Vagina (tissue), 2 donors: ENCODE measurements at regions not wholly inside any gene's neighbourhood (a gene's known extent, or its start where the extent isn't known, plus 50 kb on each side); places are given as distances from the start of the nearest gene placed in this dataset.

Source experiments
- DNase-seq, 2 donors: peaks; one replicate each; pipeline ENCODE4 v3.0.0-alpha.2; 2017; ENCODE audit errors: extremely low spot score in 2 of 2
- H3K27ac ChIP-seq: fragments of 200-600 bp; sonication (generic); one replicate; pipeline ENCODE4 v1.5.1; 2019
- H3K27me3 ChIP-seq: fragments of 200-600 bp; sonication (generic); one replicate; pipeline ENCODE4 v1.5.1; 2019
- H3K36me3 ChIP-seq, 2 donors: fragments of 200-600 bp; sonication (generic); one replicate each; pipeline ENCODE4 v1.5.1; 2017 to 2019
- H3K4me1 ChIP-seq: fragments of 200-600 bp; sonication (generic); one replicate; pipeline ENCODE4 v1.5.1; 2019
- H3K4me3 ChIP-seq, 2 donors: fragments of 200-600 bp; sonication (generic); 1 replicate in 1 of 2; 2 replicates in 1 of 2; pipeline ENCODE4 v1.5.1; 2016 to 2019
- H3K9me3 ChIP-seq: fragments of 200-600 bp; sonication (generic); one replicate; pipeline ENCODE4 v1.5.1; 2019
- POLR2A ChIP-seq, 2 donors: fragments of 450-650 bp; IDR thresholded peaks; one replicate each; pipeline ENCODE4 v1.6.1; 2017; ENCODE audit warnings: antibody characterized with exemption in 2 of 2, mild to moderate bottlenecking in 2 of 2, moderate library complexity in 2 of 2
- POLR2AphosphoS5 ChIP-seq, 2 donors: sonication (generic); formaldehyde crosslinking; IDR thresholded peaks; one replicate each; pipeline ENCODE4 v1.9.0; 2017; ENCODE audit warnings: antibody characterized with exemption in 2 of 2, mild to moderate bottlenecking in 2 of 2, low read depth in 1 of 2; ENCODE audit not compliant: insufficient read depth in 1 of 2
- intact Hi-C: fragments of 100-400 bp; cut with DNase I; formaldehyde crosslinking; loops from one replicate; pipeline ENCODE4 v1.15.1; 2023
- TF ChIP-seq, protein P1 (sequence below), 3 experiments: fragments of 450-650 bp in 2 of 3; fragments of 200-600 bp in 1 of 3; sonication (generic) in 1 of 3; IDR thresholded peaks; one replicate each; pipeline ENCODE4 v1.5.1; 2017 to 2019; ENCODE audit warnings: antibody characterized with exemption in 3 of 3, mild to moderate bottlenecking in 2 of 3, moderate library complexity in 2 of 3

DNA sequence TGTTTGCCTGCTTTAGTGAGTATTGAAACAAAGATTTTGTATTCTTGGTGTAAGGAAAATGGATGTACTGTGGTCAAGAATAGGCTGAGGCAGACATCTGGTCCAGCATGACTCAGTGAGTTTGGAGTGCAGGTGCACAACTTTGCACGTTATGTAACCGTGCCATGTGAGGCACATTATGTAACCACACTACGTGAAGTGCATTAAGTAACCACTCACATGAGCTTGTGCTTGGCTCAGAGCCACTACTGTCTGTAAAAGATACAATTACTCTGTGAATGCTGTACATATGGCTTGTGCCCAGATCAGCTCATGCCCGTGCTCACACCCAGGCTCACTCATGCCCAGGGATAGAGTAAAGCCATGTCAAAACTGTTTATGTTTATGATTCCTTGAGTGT is 216.8 kb downstream of the CTH start:
- intact Hi-C loops = no loop called here
- Histone ChIP-seq H3K27ac (no peak overlapping the region), H3K27me3 (no peaks in the 10 kb centered on the region), H3K4me1 (no peaks in the 10 kb centered on the region), H3K9me3 (no peaks in the 10 kb centered on the region), H3K4me3 (no peak overlapping the region), H3K36me3 (no peaks in the 10 kb centered on the region)
- no peak for DNase-seq
- no peak for TF ChIP-seq POLR2AphosphoS5 (IDR thresholded peaks at IDR 0.05; ENCODE audit: insufficient read depth in 1 of 2, low read depth in 1 of 2)
- TF ChIP-seq, protein P1, sequence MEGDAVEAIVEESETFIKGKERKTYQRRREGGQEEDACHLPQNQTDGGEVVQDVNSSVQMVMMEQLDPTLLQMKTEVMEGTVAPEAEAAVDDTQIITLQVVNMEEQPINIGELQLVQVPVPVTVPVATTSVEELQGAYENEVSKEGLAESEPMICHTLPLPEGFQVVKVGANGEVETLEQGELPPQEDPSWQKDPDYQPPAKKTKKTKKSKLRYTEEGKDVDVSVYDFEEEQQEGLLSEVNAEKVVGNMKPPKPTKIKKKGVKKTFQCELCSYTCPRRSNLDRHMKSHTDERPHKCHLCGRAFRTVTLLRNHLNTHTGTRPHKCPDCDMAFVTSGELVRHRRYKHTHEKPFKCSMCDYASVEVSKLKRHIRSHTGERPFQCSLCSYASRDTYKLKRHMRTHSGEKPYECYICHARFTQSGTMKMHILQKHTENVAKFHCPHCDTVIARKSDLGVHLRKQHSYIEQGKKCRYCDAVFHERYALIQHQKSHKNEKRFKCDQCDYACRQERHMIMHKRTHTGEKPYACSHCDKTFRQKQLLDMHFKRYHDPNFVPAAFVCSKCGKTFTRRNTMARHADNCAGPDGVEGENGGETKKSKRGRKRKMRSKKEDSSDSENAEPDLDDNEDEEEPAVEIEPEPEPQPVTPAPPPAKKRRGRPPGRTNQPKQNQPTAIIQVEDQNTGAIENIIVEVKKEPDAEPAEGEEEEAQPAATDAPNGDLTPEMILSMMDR (IDR thresholded peaks at IDR 0.05) = no peak
- no peak for TF ChIP-seq POLR2A (IDR thresholded peaks at IDR 0.05)

DNA sequence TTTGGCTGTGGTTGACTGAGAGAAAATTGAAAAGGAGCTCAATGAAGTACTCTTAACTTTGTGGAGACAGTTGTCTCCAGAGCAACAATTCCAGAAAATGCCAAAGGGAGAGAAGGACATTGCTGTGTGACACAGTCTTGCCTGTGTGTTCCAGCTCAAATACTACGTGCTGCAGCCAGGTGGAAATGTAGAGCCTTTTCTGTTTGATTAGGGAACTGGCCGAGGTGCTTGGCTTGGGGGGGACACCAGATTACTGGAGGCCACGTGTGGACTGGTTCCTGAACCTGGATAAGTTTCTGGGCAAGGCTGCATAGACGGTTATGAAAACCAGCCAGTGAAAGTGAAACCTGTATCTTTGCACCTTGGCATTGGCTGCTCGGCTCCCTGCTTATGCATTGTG is 217.9 kb downstream of the CTH start:
- no peaks in the 10 kb centered on the region for H3K27me3 ChIP-seq
- H3K9me3 ChIP-seq = no peaks in the 10 kb centered on the region
- H3K27ac ChIP-seq = no peak overlapping the region
- H3K4me3 ChIP-seq = no peak overlapping the region
- no peaks in the 10 kb centered on the region for H3K36me3 ChIP-seq
- H3K4me1 ChIP-seq = no peaks in the 10 kb centered on the region
- no peak for DNase-seq
- intact Hi-C loops = no loop called here
- no peak for TF ChIP-seq POLR2AphosphoS5 (IDR thresholded peaks at IDR 0.05; ENCODE audit: insufficient read depth in 1 of 2, low read depth in 1 of 2)

DNA sequence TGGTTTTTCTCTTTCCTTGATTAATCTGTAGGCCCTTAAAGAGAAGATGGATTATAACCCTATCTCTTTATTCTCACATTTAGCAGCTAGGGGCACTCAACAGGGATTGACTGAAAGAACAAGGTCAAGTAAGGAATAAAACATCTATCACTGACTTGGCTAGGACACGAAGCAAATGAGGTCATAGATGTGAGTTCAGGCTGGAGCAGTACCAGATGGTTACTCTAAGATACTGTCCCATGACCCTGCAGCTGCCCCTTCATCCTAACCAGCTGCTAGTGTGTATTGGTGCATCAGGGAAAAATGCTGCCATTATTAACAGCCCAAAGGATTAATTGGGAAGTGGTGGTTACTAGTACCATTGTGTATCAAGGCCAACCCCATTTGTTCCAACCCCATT is 221.9 kb downstream of the CTH start:
- H3K4me3 ChIP-seq = no peak overlapping the region
- TF ChIP-seq POLR2AphosphoS5 (IDR thresholded peaks at IDR 0.05; ENCODE audit: insufficient read depth in 1 of 2, low read depth in 1 of 2) = no peak
- TF ChIP-seq, protein P1 (IDR thresholded peaks at IDR 0.05) = no peak
- no peak for TF ChIP-seq POLR2A (IDR thresholded peaks at IDR 0.05)
- H3K9me3 ChIP-seq = no peaks in the 10 kb centered on the region
- intact Hi-C loops = no loop called here
- H3K27me3 ChIP-seq = no peaks in the 10 kb centered on the region
- no peaks in the 10 kb centered on the region for H3K4me1 ChIP-seq
- no peak overlapping the region for H3K27ac ChIP-seq
- no peaks in the 10 kb centered on the region for H3K36me3 ChIP-seq
- DNase-seq = no peak

DNA sequence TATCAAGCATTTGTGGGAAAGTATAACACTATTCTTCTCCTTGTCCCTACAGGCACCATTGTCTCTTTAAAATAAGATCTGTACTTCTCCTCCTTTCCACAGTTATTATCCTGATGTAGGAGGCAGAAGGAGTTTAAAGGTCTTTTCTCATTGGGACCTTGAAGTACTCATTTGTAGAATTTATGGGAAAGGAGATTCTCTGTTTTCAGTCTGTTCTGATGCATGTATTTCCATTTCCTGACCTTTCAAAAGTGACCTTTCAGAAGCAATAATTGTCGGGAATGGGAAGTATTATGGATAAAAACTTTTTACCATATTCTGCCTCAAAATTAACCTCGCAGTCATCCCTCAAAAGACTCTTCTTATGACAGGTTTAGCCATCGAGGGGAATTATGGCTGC is 224.8 kb downstream of the CTH start:
- Histone ChIP-seq H3K9me3 (no peaks in the 10 kb centered on the region), H3K27me3 (no peaks in the 10 kb centered on the region), H3K4me3 (no peak overlapping the region), H3K4me1 (no peaks in the 10 kb centered on the region), H3K36me3 (no peaks in the 10 kb centered on the region), H3K27ac (no peak overlapping the region)
- intact Hi-C loops = no loop called here
- TF ChIP-seq POLR2AphosphoS5 (IDR thresholded peaks at IDR 0.05; ENCODE audit: insufficient read depth in 1 of 2, low read depth in 1 of 2) = no peak
- no peak for DNase-seq

DNA sequence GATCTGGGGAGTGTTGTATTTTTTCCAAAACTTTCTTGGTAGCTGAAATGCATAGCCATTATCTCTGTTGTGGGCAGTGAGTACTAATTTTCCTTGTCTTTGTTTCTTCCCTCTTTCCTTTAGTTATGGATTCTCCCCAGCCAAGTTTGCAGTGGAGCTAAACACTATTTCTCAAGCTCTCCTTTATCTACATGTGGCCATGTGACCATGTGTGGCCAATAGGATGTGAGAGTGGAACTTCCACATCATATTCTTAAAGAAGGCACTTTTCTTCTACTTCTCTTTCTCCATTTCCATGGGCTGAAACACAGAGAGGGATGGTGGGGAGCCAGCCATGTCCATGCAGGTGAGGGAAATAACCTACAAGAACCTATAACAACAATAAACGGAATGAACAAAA is 230.8 kb downstream of the CTH start:
- intact Hi-C loops = no loop called here

DNA sequence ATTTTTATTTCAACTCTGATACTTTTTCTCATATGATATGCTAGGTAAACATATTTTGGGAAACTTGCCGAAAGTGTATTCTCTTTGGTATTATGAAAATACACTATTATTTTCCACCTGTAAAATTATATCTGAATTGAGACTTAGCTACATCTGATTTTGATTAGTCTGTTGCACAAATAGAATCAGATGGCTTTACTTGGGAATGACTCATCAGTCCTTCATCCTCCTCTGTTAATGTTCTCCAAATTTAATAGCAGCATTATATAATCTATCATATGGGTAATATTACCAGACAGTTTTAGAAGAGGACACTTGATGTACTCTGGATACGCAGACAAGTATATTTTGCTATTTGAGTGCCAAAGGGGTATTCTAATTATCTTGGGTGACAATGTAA is 245.3 kb downstream of the CTH start:
- no peak for DNase-seq
- H3K27ac ChIP-seq = no peak overlapping the region
- H3K27me3 ChIP-seq = no peaks in the 10 kb centered on the region
- H3K4me3 ChIP-seq = no peak overlapping the region
- intact Hi-C loops = no loop called here
- no peaks in the 10 kb centered on the region for H3K9me3 ChIP-seq
- H3K4me1 ChIP-seq = no peaks in the 10 kb centered on the region
- no peaks in the 10 kb centered on the region for H3K36me3 ChIP-seq
- no peak for TF ChIP-seq POLR2A (IDR thresholded peaks at IDR 0.05)
- TF ChIP-seq, protein P1 (IDR thresholded peaks at IDR 0.05) = no peak
- TF ChIP-seq POLR2AphosphoS5 (IDR thresholded peaks at IDR 0.05; ENCODE audit: insufficient read depth in 1 of 2, low read depth in 1 of 2) = no peak

More for the DNA sequence above, 230.8 kb downstream of the CTH start:
- Histone ChIP-seq H3K27ac (no peak overlapping the region), H3K4me3 (no peak overlapping the region), H3K36me3 (no peaks in the 10 kb centered on the region), H3K27me3 (no peaks in the 10 kb centered on the region), H3K9me3 (no peaks in the 10 kb centered on the region), H3K4me1 (no peaks in the 10 kb centered on the region)
- TF ChIP-seq POLR2A (IDR thresholded peaks at IDR 0.05) (no peak), POLR2AphosphoS5 (IDR thresholded peaks at IDR 0.05; ENCODE audit: insufficient read depth in 1 of 2, low read depth in 1 of 2) (no peak)
- TF ChIP-seq, protein P1 (IDR thresholded peaks at IDR 0.05) = no peak
- DNase-seq = no peak
